ENCODE measurements at regions not wholly inside any gene's neighbourhood (a gene's known extent, or its start where the extent isn't known, plus 50 kb on each side); places are given as distances from the start of the nearest gene placed in this dataset.

- DNase-seq (ENCODE audit: insufficient read length, low spot score) (no peak), FAIRE-seq (no peak)
- TF ChIP-seq POLR2A (IDR thresholded peaks at IDR 0.05; ENCODE audit: low read depth, low read length): no peak
Observed at GRCh38 chr6:21648475-21649050, 55.0 kb downstream of the SOX4 start.

- FAIRE-seq: no peak
- no peak for DNase-seq (ENCODE audit: insufficient read length, low spot score)
- TF ChIP-seq POLR2A (IDR thresholded peaks at IDR 0.05; ENCODE audit: low read depth, low read length): no peak
Observed at GRCh38 chr6:21653323-21653722, 59.8 kb downstream of the SOX4 start.

- no peak for TF ChIP-seq POLR2A (IDR thresholded peaks at IDR 0.05; ENCODE audit: low read depth, low read length)
- DNase-seq (ENCODE audit: insufficient read length, low spot score): no peak
- FAIRE-seq: no peak
Observed at GRCh38 chr6:21653905-21654304, 60.4 kb downstream of the SOX4 start.

GRCh38 chr6:21654361-21654760, 60.8 kb downstream of the SOX4 start:
- FAIRE-seq (no peak), DNase-seq (ENCODE audit: insufficient read length, low spot score) (no peak)
- no peak for TF ChIP-seq POLR2A (IDR thresholded peaks at IDR 0.05; ENCODE audit: low read depth, low read length)

GRCh38 chr6:21663966-21664313, 70.4 kb downstream of the SOX4 start:
- no peak for FAIRE-seq
- DNase-seq (ENCODE audit: insufficient read length, low spot score): no peak
- no peak for TF ChIP-seq POLR2A (IDR thresholded peaks at IDR 0.05; ENCODE audit: low read depth, low read length)

- no peak for FAIRE-seq
- TF ChIP-seq POLR2A (IDR thresholded peaks at IDR 0.05; ENCODE audit: low read depth, low read length): no peak
- peak; percentile 16 for DNase-seq (ENCODE audit: insufficient read length, low spot score)
Observed at GRCh38 chr6:21664314-21665109, 71.0 kb downstream of the SOX4 start.

GRCh38 chr6:21665110-21665391, 71.5 kb downstream of the SOX4 start:
- FAIRE-seq (no peak), DNase-seq (ENCODE audit: insufficient read length, low spot score) (no peak)
- TF ChIP-seq POLR2A (IDR thresholded peaks at IDR 0.05; ENCODE audit: low read depth, low read length): no peak

- DNase-seq (ENCODE audit: insufficient read length, low spot score): no peak
- no peak for FAIRE-seq
- TF ChIP-seq POLR2A (IDR thresholded peaks at IDR 0.05; ENCODE audit: low read depth, low read length): no peak
Observed at GRCh38 chr6:21665392-21666200, 72.0 kb downstream of the SOX4 start.

- DNase-seq (ENCODE audit: insufficient read length, low spot score): no peak
- no peak for TF ChIP-seq POLR2A (IDR thresholded peaks at IDR 0.05; ENCODE audit: low read depth, low read length)
- no peak for FAIRE-seq
Observed at GRCh38 chr6:21666201-21666691, 72.7 kb downstream of the SOX4 start.

- FAIRE-seq: no peak
Observed at GRCh38 chr6:21666853-21667681, 73.5 kb downstream of the SOX4 start.

GRCh38 chr6:21668795-21669194, 75.2 kb downstream of the SOX4 start:
- DNase-seq (ENCODE audit: insufficient read length, low spot score): no peak
- FAIRE-seq: no peak
- no peak for TF ChIP-seq POLR2A (IDR thresholded peaks at IDR 0.05; ENCODE audit: low read depth, low read length)

More at GRCh38 chr6:21666853-21667681, 73.5 kb downstream of the SOX4 start:
- TF ChIP-seq POLR2A (IDR thresholded peaks at IDR 0.05; ENCODE audit: low read depth, low read length): no peak
- no peak for DNase-seq (ENCODE audit: insufficient read length, low spot score)

GRCh38 chr6:21676769-21677168, 83.2 kb downstream of the SOX4 start:
- DNase-seq (ENCODE audit: insufficient read length, low spot score) (no peak), FAIRE-seq (no peak)
- TF ChIP-seq POLR2A (IDR thresholded peaks at IDR 0.05; ENCODE audit: low read depth, low read length): no peak

- no peak for FAIRE-seq
- DNase-seq (ENCODE audit: insufficient read length, low spot score): peak; percentile 66
- TF ChIP-seq POLR2A (IDR thresholded peaks at IDR 0.05; ENCODE audit: low read depth, low read length): no peak
Observed at GRCh38 chr6:21678990-21679389, 85.4 kb downstream of the SOX4 start.
